ENCODE measurements at regions not wholly inside any gene's neighbourhood (a gene's known extent, or its start where the extent isn't known, plus 50 kb on each side); places are given as distances from the start of the nearest gene placed in this dataset.

GRCh38 chr12:90899456-90900182, 55.4 kb downstream of the CCER1 start:
- FAIRE-seq (no peak), DNase-seq (ENCODE audit: insufficient read length) (no peak)
- TF ChIP-seq POLR2A (IDR thresholded peaks at IDR 0.05; ENCODE audit: low read depth, low read length): no peak
- TF ChIP-seq TAF1 (IDR thresholded peaks at IDR 0.05; ENCODE audit: borderline replicate concordance, low read depth, low read length): no peak
- TF ChIP-seq POLR2AphosphoS5 (IDR thresholded peaks at IDR 0.05; ENCODE audit: low read depth, low read length): no peak

- FAIRE-seq: no peak
- DNase-seq (ENCODE audit: insufficient read length): no peak
- TF ChIP-seq TAF1 (IDR thresholded peaks at IDR 0.05; ENCODE audit: borderline replicate concordance, low read depth, low read length) (no peak), POLR2AphosphoS5 (IDR thresholded peaks at IDR 0.05; ENCODE audit: low read depth, low read length) (no peak), POLR2A (IDR thresholded peaks at IDR 0.05; ENCODE audit: low read depth, low read length) (no peak)
Observed at GRCh38 chr12:90897986-90898385, 57.0 kb downstream of the CCER1 start.

GRCh38 chr12:90897316-90897715, 57.7 kb downstream of the CCER1 start:
- no peak for FAIRE-seq
- TF ChIP-seq TAF1 (IDR thresholded peaks at IDR 0.05; ENCODE audit: borderline replicate concordance, low read depth, low read length): no peak
- no peak for TF ChIP-seq POLR2A (IDR thresholded peaks at IDR 0.05; ENCODE audit: low read depth, low read length)
- TF ChIP-seq POLR2AphosphoS5 (IDR thresholded peaks at IDR 0.05; ENCODE audit: low read depth, low read length): no peak
- DNase-seq (ENCODE audit: insufficient read length): no peak

GRCh38 chr12:90896821-90897220, 58.2 kb downstream of the CCER1 start:
- DNase-seq (ENCODE audit: insufficient read length) (no peak), FAIRE-seq (no peak)
- TF ChIP-seq POLR2AphosphoS5 (IDR thresholded peaks at IDR 0.05; ENCODE audit: low read depth, low read length): no peak
- no peak for TF ChIP-seq TAF1 (IDR thresholded peaks at IDR 0.05; ENCODE audit: borderline replicate concordance, low read depth, low read length)
- TF ChIP-seq POLR2A (IDR thresholded peaks at IDR 0.05; ENCODE audit: low read depth, low read length): no peak

- TF ChIP-seq POLR2A (IDR thresholded peaks at IDR 0.05; ENCODE audit: low read depth, low read length): no peak
- TF ChIP-seq POLR2AphosphoS5 (IDR thresholded peaks at IDR 0.05; ENCODE audit: low read depth, low read length): no peak
- no peak for TF ChIP-seq TAF1 (IDR thresholded peaks at IDR 0.05; ENCODE audit: borderline replicate concordance, low read depth, low read length)
- no peak for DNase-seq (ENCODE audit: insufficient read length)
- FAIRE-seq: no peak
Observed at GRCh38 chr12:90896164-90896563, 58.8 kb downstream of the CCER1 start.

GRCh38 chr12:90888316-90888715, 66.7 kb downstream of the CCER1 start:
- DNase-seq (ENCODE audit: insufficient read length): no peak
- FAIRE-seq: no peak
- TF ChIP-seq POLR2A (IDR thresholded peaks at IDR 0.05; ENCODE audit: low read depth, low read length) (no peak), POLR2AphosphoS5 (IDR thresholded peaks at IDR 0.05; ENCODE audit: low read depth, low read length) (no peak), TAF1 (IDR thresholded peaks at IDR 0.05; ENCODE audit: borderline replicate concordance, low read depth, low read length) (no peak)

GRCh38 chr12:90883456-90883855, 71.5 kb downstream of the CCER1 start:
- DNase-seq (ENCODE audit: insufficient read length) (no peak), FAIRE-seq (no peak)
- TF ChIP-seq POLR2A (IDR thresholded peaks at IDR 0.05; ENCODE audit: low read depth, low read length) (no peak), POLR2AphosphoS5 (IDR thresholded peaks at IDR 0.05; ENCODE audit: low read depth, low read length) (no peak), TAF1 (IDR thresholded peaks at IDR 0.05; ENCODE audit: borderline replicate concordance, low read depth, low read length) (no peak)

- no peak for DNase-seq (ENCODE audit: insufficient read length)
- no peak for TF ChIP-seq POLR2AphosphoS5 (IDR thresholded peaks at IDR 0.05; ENCODE audit: low read depth, low read length)
- no peak for TF ChIP-seq POLR2A (IDR thresholded peaks at IDR 0.05; ENCODE audit: low read depth, low read length)
- no peak for TF ChIP-seq TAF1 (IDR thresholded peaks at IDR 0.05; ENCODE audit: borderline replicate concordance, low read depth, low read length)
- no peak for FAIRE-seq
Observed at GRCh38 chr12:90871726-90872096, 83.3 kb downstream of the CCER1 start.

- DNase-seq (ENCODE audit: insufficient read length) (no peak), FAIRE-seq (no peak)
- no peak for TF ChIP-seq POLR2AphosphoS5 (IDR thresholded peaks at IDR 0.05; ENCODE audit: low read depth, low read length)
- no peak for TF ChIP-seq TAF1 (IDR thresholded peaks at IDR 0.05; ENCODE audit: borderline replicate concordance, low read depth, low read length)
- TF ChIP-seq POLR2A (IDR thresholded peaks at IDR 0.05; ENCODE audit: low read depth, low read length): no peak
Observed at GRCh38 chr12:90870971-90871725, 83.8 kb downstream of the CCER1 start.

- no peak for FAIRE-seq
- no peak for DNase-seq (ENCODE audit: insufficient read length)
- TF ChIP-seq TAF1 (IDR thresholded peaks at IDR 0.05; ENCODE audit: borderline replicate concordance, low read depth, low read length): no peak
Observed at GRCh38 chr12:90868626-90869025, 86.3 kb downstream of the CCER1 start.

- FAIRE-seq: no peak
Observed at GRCh38 chr12:90859591-90859990, 95.4 kb downstream of the CCER1 start.

GRCh38 chr12:90858252-90858651, 96.7 kb downstream of the CCER1 start:
- no peak for FAIRE-seq
- no peak for DNase-seq (ENCODE audit: insufficient read length)
- TF ChIP-seq POLR2AphosphoS5 (IDR thresholded peaks at IDR 0.05; ENCODE audit: low read depth, low read length): no peak
- no peak for TF ChIP-seq POLR2A (IDR thresholded peaks at IDR 0.05; ENCODE audit: low read depth, low read length)
- TF ChIP-seq TAF1 (IDR thresholded peaks at IDR 0.05; ENCODE audit: borderline replicate concordance, low read depth, low read length): no peak

More at GRCh38 chr12:90859591-90859990, 95.4 kb downstream of the CCER1 start:
- DNase-seq (ENCODE audit: insufficient read length): no peak
- no peak for TF ChIP-seq TAF1 (IDR thresholded peaks at IDR 0.05; ENCODE audit: borderline replicate concordance, low read depth, low read length)
- no peak for TF ChIP-seq POLR2AphosphoS5 (IDR thresholded peaks at IDR 0.05; ENCODE audit: low read depth, low read length)
- TF ChIP-seq POLR2A (IDR thresholded peaks at IDR 0.05; ENCODE audit: low read depth, low read length): no peak
